ENCODE measurements at regions not wholly inside any gene's neighbourhood (a gene's known extent, or its start where the extent isn't known, plus 50 kb on each side); places are given as distances from the start of the nearest gene placed in this dataset.

GRCh38 chr13:23985060-23985459 is 87.8 kb upstream of the C1QTNF9B start:
- no peak for TF ChIP-seq HEYL (CRISPR knock-in tag; IDR thresholded peaks at IDR 0.05)
- no peak for TF ChIP-seq TP53 (CRISPR knock-in tag; IDR thresholded peaks at IDR 0.05)
- TF ChIP-seq PHF8 (IDR thresholded peaks at IDR 0.05; ENCODE audit: borderline replicate concordance, low read depth), result no peak
